ENCODE measurements at regions not wholly inside any gene's neighbourhood (a gene's known extent, or its start where the extent isn't known, plus 50 kb on each side); places are given as distances from the start of the nearest gene placed in this dataset.

DNA sequence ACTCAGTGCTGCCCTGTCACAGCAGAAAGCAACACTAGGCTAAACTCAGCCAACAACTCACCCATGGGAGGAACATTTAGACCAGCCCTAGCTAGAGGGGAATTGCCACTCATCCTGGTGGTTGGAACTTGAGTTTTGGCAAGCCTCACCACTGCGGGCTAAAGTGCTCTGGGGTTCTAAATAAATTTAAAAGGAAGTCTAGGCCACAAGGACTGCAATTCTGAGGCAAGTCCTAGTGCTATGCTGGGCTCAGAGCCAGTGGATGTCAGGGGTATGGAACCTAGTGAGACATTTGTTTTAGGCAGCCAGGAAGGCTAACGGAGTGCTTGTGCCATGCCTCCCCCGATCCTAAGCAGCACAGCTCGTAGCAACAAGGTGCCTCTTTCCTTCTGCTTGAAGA, 78.0 kb downstream of the RGS13 start:
- no peak for DNase-seq

DNA sequence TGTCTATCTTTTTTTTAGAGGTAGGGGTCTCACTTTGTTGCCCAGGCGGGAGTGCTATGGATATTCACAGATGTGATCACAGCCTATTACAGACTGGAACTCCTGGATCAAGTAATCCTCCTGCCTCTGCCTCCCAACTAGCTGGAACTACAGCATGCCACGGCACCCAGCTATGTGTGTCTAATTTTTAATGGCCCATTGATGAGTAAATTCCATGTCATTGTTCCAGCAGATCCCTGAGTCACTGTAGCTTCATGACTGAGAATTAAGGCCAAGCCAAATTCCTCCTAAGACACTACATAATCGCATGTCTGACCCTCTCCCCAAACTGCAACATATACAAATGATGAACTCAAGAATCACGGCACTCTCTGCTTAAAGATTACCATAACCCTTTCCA, 84.2 kb upstream of the RGS2 start:
- DNase-seq: no peak

DNA sequence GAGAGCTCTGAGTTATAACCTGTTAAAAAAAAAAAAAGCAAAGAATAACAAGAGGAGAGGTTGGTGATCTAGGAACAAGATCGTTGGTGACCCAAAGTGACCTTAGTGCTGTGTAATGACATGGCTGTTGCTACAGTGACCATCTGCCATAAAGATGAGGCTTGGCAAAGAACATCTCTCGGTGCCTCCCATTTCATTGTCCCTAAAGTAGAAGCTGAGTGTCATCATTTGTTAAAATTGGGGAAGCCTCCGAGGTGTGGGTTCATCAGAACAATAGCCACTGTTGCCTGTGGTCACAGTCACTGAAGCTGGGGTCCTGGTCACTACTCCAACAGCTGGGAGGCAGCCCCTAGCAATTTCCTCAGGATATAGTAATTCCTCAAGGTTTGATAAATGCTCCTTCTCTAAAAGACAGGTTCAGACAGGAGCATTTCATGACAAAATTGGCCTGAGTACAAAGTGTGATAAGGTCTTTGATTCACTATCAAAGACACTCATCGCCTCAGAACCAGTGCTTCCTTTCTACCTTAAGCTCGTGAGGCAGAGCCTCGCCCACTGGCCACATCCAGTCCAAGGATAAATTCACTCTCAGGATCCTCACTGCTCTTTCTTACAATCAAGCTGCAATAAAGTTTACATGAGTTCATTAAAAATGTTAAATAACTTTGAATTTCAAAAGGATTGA, 81.9 kb upstream of the RGS2 start:
- no peak for DNase-seq

DNA sequence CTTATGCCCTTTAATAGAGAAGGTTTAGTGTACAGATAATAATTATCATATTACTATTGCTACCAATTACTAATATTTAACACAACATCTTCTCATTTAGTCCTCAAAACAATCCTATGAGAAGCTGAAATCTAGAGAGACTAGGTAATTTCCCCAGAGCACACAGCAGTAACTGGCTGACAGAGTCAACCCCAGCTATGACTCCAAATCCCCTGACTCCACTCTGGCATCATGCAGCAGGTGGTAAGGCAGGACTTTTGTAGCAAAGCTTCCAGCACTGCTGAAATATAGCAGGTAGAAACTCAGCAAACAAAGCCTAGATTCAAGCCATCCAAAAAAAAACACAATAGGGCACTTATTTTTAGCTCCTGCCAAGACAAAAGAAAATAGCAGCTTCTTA, 79.3 kb upstream of the RGS2 start:
- no peak for DNase-seq

DNA sequence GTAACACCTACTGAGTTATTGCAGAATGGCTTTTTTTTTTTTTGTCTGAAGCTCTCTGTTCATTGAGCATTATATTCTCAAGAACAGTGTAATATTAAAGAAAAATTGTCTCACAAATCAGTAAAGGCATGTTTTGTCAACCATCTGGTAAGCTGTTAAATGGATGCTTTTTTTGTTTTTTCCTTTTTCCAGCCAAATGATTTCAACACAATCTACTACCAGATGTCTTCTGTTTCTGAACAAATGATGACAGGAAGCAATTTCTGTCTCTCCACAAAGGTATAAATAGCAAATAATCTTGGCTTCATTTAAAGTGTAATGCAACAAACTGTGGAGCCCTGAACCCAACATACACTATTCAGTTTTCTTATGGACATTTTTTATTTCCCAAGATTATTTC, 78.6 kb upstream of the RGS2 start:
- DNase-seq: no peak

DNA sequence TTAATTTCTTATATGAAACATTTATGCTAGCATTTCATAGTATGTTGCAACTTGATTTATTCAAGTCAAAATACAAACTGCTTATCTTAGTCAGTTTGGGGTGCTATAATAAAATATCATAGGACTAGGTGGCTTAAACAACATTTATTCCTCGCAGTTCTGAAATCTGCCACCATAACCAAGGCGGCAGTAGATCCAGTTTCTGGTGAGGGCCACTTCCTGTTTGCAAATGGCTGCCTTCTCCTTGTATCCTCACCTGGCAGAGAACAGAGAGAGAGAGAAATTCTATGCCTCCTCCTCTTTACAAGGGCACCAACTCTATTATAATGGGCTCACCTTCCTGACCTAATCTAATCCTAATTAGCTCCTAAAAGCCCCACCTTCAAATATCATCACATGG, 76.1 kb upstream of the RGS2 start:
- peak in 1 of 2 donors; percentile 6 for DNase-seq

DNA sequence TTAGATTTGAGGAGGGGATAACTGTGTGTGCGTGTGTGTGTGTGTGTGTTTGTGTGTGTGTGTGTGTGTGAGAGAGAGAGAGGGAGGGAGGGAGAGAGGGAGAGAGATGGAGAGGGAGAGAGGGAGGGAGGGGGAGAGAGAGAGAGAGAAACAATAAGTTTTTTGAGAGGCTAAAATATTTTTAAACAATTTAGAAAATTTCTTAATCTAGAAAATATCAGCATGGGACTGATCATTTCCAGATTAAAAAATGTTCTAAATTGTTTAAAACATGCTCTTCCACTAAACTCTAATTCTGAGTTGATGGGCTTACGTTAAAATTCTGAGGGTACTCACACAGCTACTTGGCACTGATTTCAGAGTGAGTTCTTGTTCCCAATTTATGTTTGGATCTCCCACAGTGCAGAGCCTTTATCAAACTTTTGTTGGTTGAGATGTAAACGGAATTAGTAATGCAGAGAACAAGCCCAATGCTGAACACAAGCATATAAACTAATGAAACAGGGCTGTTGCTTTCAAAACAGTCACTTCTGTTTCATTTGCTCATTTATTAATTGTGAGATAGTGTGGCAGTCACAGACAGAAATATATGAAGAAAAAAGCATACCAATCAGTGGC, 73.4 kb upstream of the RGS2 start:
- no peak for DNase-seq

DNA sequence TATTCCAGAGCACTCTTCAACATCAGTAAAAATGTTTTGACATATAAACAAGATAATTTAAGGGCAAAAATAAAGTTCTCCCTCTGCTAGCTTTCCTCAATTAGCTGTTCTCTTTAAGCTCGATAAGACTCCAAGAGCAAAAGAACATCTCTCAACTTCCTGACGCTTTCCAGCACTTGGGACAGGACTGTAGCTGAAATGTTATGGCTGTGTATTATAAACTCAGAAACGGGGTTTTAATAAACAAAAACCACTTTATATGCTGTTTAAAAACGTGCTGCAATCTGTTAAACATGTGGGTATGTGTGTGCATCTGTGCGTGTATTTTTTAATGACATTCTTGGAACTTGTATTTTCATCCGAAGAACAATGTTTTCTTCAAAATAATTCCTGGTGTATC, 71.5 kb upstream of the RGS2 start:
- DNase-seq: no peak

DNA sequence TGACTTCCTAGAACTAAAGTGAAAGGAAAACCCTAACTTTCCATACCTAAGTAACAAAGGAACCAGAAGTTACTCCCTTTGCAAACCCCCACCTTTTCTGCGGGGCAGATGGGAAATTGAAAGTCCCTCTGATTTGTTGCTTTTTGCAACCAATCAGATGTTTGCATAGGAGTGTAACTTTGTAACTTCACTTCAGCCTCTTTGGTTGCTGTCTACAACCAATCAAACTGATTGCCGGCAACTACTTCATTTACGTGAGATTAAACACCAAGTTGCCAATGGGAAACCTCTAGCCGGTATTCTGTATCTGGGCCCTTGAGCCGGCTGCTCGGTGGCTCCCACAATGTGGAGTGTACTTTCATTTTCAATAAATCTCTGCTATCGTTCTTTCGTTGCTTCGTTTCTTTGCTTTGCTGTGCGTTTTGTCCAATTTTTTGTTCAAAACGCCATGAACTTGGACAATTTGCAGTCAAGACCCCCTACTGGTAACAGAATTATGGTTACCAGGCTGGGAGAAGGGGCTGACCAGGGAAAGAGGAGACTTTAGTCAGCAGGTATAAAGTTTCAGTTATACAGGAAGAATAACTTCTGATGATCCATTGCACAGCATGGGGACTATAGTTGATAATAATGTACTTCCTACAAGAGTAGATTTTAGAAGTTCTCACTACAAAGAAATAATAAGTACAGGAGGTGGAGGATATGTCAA, 69.2 kb upstream of the RGS2 start:
- no peak for DNase-seq

DNA sequence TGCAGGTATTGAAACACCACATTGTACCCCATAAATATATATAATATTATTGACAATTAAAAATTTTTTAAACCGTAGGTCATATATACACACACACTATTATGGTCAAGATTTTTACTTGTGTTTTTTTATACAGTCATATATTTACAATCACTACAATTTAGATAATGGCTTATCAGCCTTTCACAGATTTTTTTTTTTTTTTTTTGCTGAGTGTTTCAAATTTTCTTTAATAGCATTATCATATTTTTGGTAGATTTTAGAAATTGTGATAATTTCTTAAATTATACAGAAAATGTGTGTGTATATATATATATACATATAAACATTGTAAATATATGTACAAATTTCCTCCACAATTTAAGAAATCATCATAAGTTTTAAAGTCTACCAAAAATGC, 68.6 kb upstream of the RGS2 start:
- DNase-seq: no peak

DNA sequence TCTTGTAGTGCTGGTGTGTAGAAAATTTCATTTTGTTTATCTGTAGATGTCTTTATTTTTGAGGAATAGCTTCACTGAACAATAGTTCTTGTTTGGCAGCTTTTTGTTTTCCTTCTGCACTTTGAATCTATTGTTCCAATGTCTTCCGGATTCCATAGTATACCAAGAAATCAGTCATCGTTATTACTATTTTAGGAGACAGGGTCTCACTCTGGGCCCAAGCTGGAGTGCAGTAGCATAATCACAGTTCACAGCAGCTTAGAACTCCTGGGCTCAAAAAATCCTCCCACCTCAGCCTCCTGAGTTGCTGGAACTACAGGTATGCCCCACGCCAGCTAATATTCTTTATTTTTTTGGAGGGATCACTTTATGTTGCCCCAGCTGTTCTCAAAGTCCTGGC, 67.7 kb upstream of the RGS2 start:
- no peak for DNase-seq

DNA sequence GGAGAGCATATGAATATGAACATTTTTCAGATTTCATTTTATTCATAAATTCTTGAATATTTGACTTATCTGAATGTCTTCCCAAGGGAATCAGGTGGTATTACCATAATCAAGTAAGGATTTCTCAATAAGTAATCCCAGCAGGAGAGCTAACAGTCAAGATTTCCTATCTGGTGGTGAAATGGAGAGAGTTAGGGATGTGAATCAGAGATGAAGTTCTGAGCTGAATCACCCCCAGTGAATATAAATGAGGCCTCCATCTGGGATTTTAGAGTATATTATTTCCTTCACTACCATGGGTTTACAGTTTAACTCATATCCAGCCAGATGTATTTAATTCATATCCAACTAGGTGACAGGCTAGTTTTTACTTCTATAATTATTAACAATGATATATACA, 61.5 kb upstream of the RGS2 start:
- DNase-seq: no peak

DNA sequence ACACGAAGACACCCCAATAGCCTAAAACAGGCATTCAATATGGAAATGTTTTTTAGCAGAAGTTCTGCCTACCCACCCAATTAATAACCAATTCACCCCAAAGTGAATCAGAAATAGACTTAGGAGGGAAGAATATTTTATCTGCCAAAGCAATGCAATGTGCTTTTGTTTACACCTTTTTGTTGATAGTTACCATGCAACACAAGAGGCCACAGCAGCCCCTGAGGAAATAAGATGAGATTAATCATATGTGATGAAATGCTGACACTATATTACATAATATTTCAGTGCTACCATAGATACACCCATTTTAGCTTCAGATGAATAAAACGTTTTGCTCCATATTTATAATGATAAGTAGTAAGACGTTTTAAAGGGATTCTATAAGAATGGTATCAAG, 60.9 kb upstream of the RGS2 start:
- peak; percentile 2 to 3 for DNase-seq

DNA sequence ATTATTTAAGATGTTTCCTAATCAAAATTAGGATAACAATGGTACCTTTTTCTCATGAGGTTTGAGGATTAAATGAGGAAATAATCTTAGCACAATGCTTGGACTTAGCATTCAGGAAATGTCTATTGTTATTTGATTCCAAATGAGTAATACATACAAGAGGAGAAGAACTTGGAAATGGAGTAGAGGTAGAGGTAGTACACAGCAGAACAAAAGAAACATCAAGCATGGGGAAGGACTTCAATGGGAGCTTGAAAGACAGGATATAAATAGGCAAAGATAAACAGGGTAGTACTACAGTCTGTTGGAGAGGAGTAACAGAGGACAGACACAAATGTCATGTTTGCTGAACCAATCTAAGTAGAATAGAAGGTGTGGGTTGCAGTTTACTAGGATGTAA, 59.5 kb upstream of the RGS2 start:
- no peak for DNase-seq

DNA sequence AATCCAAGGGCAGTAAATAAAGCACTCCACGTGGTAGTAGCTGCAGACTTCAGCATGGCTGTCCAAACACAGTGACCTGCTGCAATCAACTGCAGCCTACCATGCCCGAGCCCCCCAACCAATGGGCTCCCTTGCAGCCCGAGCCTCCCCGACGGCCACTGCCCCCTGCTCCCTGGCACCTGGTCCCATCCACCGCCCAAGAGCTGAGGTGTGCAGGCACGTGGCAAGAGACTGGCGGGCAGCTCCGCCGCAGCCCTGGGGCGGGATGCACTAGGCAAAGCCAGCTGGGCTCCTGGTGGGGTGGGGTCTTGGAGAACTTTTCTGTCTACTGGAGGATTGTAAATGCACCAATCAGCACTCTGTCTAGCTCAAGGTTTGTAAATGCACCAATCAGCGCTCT, 57.6 kb upstream of the RGS2 start:
- no peak for DNase-seq

DNA sequence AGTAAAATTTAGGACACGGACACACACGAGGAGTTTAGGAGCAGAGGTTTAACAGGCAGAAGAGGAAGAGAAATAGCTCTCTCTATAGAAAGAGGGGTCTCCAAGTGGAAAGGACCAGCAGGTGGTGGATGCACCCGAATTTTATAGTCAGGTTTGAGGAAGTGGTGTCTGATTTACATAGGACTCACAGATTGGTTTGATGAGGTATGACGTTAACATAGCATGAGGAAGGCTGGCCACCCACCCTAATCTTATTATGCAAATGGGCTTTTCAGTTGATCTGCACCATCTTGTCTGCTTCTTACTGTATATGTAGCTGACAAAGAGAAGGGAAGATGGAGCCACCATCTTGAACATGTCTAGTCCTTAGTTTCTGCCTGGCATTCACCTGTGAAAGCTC, 52.5 kb upstream of the RGS2 start:
- DNase-seq: no peak

DNA sequence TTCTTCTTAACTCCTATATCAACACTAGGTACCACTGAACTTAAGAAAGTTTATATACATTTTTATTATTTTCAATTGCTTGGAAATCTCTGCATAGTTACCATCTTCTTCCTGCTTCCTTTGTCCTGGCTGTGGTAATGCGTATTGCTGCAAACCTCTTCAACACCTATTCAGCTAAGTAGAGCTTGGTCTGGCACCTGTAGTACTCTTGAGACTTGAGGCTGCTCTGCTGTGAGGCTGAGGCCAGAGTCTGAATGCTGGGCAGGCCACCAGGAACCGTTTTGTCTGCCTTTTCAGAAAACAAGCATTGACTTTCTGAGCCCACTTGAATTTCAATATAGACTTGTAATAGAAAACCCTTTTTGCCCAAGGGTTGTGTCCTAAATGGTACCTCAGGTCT, 52.0 kb upstream of the RGS2 start:
- no peak for DNase-seq

DNA sequence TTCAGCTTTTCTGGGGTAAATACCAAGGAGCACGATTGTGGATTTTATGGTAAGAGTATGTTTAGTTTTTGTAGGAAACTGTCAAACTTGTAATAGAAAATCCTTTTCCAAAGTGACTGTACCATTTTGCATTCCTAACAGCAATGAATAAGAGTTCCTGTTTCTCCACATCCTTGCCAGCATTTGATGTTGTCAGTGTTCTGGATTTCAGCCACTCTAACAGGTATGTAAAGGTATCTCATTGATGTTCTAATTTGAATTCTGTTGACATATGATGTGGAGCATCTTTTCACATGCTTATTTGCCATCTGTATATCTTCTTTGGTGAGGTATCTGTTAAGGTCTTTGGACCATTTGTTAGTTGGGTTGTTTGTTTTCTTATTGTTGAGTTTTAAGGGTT, 50.3 kb upstream of the RGS2 start:
- DNase-seq: no peak
